ENCODE measurements at regions not wholly inside any gene's neighbourhood (a gene's known extent, or its start where the extent isn't known, plus 50 kb on each side); places are given as distances from the start of the nearest gene placed in this dataset.
"Not testable (repeated sequence)": the region's sequence is repeated elsewhere in the genome, so short reads cannot be mapped to it uniquely, and the experiment has no call there.

- not testable (repeated sequence) for DNase-seq
These were observed 358.0 kb downstream of the ETV1 start for GRCh38 chr7:13631207-13632049.

GRCh38 chr7:13633857-13634256, 355.6 kb downstream of the ETV1 start:
- no peak for DNase-seq

GRCh38 chr7:13639396-13639795, 350.1 kb downstream of the ETV1 start:
- DNase-seq: no peak

- DNase-seq: no peak
These were observed 347.8 kb downstream of the ETV1 start for GRCh38 chr7:13641714-13642113.

GRCh38 chr7:13651167-13651566, 338.3 kb downstream of the ETV1 start:
- no peak for DNase-seq

- DNase-seq: no peak
These were observed 333.1 kb downstream of the ETV1 start for GRCh38 chr7:13656330-13656729.

GRCh38 chr7:13673290-13673689, 316.2 kb downstream of the ETV1 start:
- DNase-seq: no peak

GRCh38 chr7:13682626-13683025, 306.8 kb downstream of the ETV1 start:
- DNase-seq: no peak

GRCh38 chr7:13687500-13687899, 302.0 kb downstream of the ETV1 start:
- DNase-seq: no peak

GRCh38 chr7:13692548-13692947, 296.9 kb downstream of the ETV1 start:
- no peak for DNase-seq

- DNase-seq: no peak
These were observed 287.2 kb downstream of the ETV1 start for GRCh38 chr7:13702251-13702650.

GRCh38 chr7:13708670-13709069, 280.8 kb downstream of the ETV1 start:
- no peak for DNase-seq

GRCh38 chr7:13713092-13713491, 276.4 kb downstream of the ETV1 start:
- no peak for DNase-seq

- DNase-seq: no peak
These were observed 273.9 kb downstream of the ETV1 start for GRCh38 chr7:13715534-13715933.

- no peak for DNase-seq
These were observed 272.4 kb downstream of the ETV1 start for GRCh38 chr7:13717031-13717430.

- no peak for DNase-seq
These were observed 265.1 kb downstream of the ETV1 start for GRCh38 chr7:13724191-13724976.

GRCh38 chr7:13724977-13725566, 264.4 kb downstream of the ETV1 start:
- DNase-seq: no peak

- no peak for DNase-seq
These were observed 263.9 kb downstream of the ETV1 start for GRCh38 chr7:13725591-13725990.

GRCh38 chr7:13727279-13727678, 262.2 kb downstream of the ETV1 start:
- no peak for DNase-seq

- DNase-seq: no peak
These were observed 261.7 kb downstream of the ETV1 start for GRCh38 chr7:13727751-13728150.

GRCh38 chr7:13728430-13728829, 261.0 kb downstream of the ETV1 start:
- not testable (repeated sequence) for DNase-seq

- no peak for DNase-seq
These were observed 257.8 kb downstream of the ETV1 start for GRCh38 chr7:13731643-13732042.

- no peak for DNase-seq
These were observed 251.9 kb downstream of the ETV1 start for GRCh38 chr7:13737563-13737962.

- no peak for DNase-seq
These were observed 247.3 kb downstream of the ETV1 start for GRCh38 chr7:13742126-13742525.

Data from T-helper 2 cell (primary cell).